Stimulated activated CD8-positive, alpha-beta memory T cell treated with anti-CD3 and anti-CD28 coated beads, Interleukin-12 subunit alpha, Interleukin-12 subunit beta, amount 100 ng/mL, for 4 hours (primary cell): ENCODE measurements at regions not wholly inside any gene's neighbourhood (a gene's known extent, or its start where the extent isn't known, plus 50 kb on each side); places are given as distances from the start of the nearest gene placed in this dataset.
"Not testable (repeated sequence)": the region's sequence is repeated elsewhere in the genome, so short reads cannot be mapped to it uniquely, and the experiment has no call there.

Experiments used
- DNase-seq: peaks from one replicate; pipeline ENCODE4 v3.0.0-alpha.2; 2020; ENCODE audit warnings: low read depth

DNA sequence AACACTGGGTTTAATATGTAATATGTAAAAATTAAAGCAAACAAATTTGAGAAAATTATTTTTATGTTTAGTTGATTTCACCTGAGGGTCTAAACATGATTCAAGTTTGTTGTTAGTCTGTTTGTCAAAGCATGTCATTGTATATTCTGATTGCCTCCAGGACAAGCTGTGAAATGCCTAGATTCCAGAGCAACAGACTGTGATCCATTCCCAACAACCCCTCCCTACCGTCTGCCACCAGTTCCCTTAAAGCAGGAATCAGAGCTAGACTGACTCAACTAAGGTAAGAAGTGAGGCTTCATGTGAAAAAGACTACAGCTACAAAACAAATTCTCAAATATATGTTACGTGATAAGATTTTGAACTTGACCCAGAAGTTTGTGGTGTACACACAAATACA, 304.2 kb downstream of the RAB38 start:
- no peak for DNase-seq

DNA sequence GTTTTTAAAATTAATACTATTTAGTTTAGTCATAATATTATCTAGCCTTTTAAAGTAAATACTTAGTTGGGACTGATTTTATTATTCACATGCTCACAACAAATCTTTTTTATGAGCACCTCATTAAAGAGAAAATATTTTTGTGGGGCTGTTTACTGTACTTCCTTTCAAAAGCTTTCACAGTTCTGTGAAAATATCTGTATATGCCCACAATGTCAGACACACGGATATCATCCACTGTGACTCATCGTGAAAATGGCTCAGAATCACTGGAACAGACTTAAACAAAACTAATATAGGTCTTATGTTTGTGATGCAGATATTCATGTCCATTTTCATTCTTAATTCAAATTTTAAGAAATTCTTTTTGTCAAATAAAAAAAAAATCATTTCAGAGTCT, 305.2 kb downstream of the RAB38 start:
- no peak for DNase-seq

DNA sequence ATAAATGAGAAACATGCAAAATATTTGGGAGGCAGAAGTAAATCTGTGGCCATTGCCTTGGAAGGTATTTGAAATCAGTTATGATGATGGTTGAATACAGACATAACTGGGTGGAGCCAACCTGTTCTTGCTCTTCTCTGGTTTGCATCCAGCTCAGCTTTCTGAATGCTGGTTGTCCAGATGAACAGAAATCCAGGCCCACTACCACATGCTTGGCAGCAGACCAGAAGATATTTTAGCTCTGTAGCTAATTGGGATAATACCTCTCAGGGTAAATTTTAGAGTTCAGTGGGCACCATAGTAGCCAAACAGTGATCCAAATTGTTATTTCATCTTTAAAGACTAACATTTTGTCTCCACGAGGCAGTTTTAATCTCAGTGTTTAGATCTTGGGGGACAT, 308.3 kb downstream of the RAB38 start:
- no peak for DNase-seq

DNA sequence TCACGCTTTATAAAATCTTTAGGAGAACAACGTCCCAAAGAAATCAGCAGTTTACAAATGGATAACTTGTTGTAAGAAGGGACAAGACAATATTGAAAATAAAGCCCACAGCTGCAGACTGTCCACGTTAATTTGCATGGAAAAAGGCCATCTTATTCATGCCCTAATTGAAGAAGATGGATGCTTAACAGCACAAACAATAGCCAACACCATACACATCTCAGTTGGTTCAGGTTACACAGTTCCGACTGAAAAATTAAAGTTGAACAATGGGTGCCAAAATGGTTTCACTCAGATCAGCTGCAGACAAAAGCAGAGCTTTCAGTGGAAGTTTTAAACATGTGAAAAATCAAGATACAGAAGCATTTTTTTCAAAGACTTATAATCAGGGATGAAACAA, 314.2 kb downstream of the RAB38 start:
- no peak for DNase-seq

DNA sequence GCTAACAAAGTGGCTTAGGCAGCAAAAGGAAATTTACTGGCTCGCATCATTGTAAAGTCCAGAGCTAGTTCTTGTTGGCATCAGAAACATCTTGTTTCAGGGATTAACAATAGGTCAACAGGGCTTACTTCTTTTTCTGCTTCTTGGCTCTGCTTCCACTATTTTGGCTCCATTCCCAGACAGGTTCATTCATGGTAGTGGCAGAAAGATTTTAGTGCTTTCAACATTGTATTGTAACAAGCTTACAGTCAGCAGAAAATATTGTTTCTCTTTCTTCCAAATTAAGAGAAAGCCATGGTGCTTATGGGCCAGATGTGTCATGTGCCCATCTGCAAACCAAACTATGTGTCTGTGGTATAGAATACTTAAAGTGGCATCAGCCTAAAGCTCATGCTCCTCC, 315.6 kb downstream of the RAB38 start:
- no peak for DNase-seq

DNA sequence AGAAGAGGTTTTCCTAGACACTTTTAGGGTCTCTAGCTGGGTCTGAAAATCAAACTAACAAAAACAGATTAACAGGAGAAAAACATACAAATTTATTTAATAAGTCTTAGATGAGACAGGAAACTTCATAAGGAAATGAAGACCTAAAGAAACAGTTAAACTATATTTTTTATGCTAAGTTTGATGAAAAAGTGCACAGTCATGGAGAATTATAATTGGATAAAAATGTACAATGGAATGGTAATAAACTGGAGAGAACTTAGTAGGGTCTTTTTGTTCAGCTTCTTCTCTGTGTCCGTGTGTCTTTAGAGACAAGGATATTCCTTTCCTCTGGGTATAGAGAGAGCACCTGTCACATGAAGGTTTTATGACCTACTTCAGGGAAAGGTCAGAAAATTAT, 323.4 kb downstream of the RAB38 start:
- DNase-seq, result no peak

DNA sequence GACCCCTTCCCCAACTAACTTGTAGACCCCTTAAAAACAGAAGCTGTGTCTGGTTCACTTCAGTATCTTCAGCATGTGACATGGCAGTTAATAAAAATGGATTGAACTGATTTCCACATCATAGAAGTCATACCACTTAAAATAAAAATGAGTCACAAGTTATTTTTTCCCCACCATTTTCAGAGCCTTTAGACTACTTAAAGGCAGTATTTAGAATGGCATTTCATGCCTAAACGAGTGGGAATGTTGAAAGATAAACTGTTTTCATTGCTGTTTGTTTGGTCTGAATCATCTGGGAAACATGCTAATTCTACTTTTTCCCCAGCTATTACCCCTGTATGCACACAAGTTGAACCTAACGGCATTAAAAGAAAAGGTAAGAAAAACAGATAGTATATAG, 324.0 kb downstream of the RAB38 start:
- no peak for DNase-seq

DNA sequence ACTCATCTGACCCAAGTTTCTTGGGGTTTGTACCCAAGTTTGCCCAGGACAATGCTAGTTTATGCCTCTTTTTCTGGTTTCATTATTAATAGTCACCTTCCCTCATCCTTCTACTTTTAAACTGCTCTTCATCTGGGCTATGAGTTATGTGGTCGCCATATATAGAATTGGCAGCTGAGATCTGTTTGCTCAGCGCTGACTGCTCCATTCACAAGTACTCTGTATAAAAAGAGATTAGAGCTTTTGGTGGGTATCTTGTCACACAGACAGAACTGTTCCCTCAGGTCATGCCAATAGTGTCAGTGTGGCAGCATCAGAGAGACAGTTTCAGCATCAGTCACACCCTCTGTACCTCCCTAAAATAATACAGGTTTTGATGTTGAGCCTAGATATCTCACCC, 326.0 kb downstream of the RAB38 start:
- DNase-seq, result no peak

DNA sequence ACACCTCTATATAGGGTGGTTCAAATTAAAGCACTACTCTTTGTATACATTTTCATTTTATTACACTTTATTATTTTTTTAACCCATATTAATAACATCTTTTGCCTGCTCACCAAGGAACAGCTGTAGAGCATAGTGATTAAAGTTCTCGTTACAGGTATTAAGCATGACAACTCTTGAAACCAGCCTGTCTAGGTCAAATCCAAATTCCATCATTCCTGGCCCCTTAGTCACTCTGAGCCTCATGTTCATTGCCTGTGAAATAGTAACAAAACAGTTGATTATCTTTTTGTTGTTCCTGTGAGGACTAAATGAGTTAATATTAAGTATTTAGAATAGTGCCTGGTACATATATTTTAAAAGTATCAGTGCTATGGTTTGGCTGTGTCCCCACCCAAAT, 334.5 kb downstream of the RAB38 start:
- no peak for DNase-seq

DNA sequence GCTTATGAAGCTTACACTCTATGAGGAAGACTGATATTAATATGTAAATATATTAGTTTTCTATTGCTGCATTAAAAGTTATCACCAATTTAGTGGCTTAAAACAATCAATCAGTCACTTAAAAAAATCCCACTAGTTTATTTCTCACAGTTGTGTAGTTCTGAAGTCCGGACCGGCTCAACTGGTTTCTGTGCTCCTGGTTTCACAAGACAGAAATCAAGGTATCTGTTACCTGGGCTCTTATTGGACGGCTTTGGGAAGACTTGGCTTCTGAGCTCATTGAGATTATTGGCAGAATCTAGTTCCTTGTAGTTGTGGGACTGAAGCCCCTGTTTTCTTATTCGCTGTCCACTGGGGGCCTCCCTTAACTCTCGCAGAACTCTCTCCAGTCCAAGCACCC, 343.0 kb downstream of the RAB38 start:
- DNase-seq, result no peak

DNA sequence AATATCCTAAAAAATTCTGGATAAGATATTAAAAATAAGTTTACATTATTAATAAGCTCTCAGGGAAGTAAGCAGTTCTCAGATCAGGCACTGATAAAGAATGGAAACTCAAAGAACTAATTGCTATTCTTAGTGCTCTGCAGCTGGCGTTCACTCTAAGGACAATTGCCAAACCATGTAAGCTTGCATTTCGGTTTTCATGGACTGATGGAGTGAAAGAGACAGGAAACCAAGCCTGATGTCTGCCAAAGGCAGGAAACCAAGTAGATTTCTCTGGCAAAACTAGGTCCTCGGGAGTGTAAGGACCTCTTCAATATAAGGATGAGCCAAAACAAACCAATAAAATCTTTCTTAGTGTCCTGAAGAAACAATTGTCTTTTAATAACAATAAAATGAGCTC, 355.2 kb downstream of the RAB38 start:
- DNase-seq, result no peak

DNA sequence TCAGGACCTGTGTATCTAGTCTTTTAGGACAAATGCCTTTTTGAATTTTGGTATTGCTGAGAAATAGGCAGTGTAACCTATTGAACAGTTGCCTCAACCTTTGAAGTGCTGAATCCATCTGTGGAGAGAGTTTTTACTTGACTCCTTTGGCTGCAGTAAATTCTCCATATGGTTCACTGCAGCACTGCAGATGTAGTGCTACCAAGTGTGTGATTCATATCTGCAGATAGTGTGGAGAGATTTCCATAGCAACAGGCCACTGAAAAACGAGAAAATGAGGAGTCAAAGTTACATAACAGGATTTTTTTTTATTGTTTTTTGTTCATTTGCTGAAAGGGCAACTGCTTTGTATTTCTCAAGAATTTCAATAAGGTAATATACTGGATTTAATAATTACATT, 356.1 kb downstream of the RAB38 start:
- DNase-seq, result no peak

DNA sequence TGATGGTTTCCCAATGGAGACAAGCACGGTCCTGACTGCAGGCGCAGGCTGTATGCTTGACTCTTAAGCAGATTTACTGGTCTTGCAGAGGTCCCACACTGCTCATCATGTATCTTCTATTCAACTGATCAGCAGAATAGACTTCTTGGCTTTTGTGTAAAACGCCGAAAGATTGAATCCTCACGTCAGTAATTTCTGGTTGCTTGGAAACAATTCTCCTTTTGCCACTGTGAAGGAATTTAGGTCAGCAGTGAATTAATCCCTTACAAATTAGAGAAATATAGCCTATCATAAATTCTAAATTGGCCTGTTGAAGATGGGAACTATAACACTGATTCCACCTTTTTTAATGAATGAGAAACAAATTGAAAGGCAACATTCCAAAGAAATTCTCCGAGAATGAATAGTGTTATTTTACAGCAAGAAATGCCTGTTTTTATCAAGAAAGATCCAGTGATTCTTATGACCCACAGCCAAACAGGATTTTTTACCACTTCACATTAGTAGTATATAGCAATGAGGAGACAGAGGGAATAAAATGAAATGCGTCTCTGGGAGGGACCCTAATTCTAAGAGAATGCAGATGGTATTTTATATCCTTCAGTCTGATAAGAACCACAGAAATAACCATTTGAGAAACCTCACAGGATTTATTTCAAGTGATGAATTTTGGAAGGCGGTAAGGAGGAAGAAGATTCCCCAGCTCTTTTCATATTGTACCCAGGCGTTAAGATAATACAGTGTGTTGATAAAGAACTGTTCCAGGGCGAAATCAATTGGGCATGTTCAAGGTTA, 362.5 kb downstream of the RAB38 start:
- no peak for DNase-seq

DNA sequence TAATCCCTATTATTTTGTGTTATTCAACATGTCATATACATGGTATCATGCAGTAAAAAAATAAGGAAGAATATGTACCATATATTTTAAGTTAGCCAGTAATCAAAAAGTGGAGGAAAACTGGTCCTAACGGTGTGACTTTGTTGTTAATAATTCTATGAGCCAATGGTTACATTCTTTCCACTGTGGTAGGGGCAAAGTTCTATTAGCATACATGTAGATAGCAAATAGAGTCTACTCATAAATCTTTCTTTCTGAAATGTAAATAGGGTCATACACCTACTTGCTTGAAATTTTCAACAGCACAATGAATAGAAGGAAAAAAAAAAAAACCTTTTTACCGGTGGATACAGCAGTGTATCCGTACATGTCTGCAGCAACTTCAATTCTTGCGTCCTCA, 364.8 kb downstream of the RAB38 start:
- no peak for DNase-seq

DNA sequence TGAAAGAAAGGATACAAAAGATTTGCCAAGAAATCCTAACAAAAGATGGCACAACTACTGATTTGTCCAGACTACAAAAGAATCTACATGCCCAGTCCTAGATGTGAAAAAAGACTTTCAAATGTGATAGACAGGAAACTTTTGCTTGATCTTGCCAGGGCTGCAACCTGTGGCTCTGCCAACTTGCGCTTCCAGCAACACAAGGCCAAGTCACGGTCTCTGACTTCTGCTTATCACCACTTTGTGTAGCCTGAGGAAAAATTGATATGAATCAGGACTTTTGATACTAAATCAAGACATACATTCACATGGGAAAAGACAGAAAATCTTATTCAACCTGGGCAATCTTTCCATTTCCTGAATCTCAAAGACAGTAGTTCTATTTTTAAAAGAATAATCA, 366.0 kb downstream of the RAB38 start:
- DNase-seq, result no peak

DNA sequence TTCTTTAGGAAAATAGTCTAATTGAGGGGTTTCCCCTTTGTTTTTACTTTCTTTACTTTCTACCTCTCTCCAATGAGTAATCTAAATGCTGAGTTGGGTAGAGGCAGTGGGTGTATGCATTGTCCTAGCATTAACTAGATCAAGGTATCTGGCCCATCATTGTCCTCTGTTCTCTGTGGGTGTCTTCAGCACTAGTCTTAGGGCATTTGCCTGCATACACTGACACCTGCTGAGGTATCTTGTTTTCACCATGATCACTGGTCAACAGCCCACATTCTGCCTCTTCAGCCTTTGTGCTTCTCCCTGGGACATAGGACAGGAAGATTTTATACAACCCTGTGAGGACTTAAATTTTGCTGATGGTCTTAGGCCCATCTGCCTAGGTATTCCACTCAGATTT, 371.1 kb downstream of the RAB38 start:
- DNase-seq, result no peak

DNA sequence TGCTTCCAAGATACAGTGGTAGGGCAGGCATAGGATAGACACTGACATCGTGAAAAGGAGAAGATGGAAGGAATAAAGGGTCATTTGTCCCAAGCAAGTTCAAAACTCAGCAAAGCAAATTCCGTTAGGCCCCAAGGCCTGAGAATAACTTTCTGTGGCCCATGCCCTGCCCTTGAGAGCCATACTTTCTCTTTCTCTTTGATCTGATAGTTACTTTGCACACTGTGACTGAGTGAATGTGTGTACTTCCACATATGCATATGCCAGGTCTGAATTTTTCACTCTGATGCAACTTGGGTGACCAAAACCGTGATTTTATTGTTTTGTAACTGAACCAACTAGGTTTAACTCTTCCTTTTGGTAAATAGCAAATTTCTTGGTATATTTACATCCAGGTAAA, 371.5 kb downstream of the RAB38 start:
- DNase-seq, result no peak

DNA sequence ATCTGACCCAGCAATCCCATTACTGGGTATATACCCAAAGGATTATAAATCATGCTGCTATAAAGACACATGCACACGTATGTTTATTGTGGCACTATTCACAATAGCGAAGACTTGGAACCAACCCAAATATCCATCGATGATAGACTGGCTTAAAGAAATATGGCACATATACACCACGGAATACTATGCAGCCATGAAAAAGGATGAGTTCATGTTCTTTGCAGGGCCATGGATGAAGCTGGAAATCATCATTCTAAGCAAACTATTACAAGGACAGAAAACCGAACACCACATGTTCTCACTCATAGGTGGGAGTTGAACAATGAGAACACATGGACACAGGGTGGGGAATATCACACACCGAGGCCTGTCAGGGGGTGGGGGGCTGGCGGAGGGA, 390.4 kb downstream of the RAB38 start:
- not testable (repeated sequence) for DNase-seq

DNA sequence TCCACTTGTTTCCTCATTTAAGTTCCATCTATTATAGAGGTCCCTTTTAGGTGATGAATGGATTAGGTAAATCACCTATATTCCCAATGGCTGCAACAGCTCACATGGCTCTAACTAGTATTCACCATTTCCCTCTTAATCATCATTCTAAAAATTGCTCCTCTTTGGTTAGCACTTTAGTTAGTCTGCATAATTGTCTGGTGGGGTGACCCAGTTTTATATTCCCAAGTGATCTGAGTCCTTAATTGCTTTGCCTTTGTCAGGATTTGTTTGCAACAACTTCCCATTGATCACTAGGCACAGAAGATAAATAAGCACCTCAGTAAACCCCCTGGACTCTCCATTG, 395.2 kb downstream of the RAB38 start:
- DNase-seq, result no peak

DNA sequence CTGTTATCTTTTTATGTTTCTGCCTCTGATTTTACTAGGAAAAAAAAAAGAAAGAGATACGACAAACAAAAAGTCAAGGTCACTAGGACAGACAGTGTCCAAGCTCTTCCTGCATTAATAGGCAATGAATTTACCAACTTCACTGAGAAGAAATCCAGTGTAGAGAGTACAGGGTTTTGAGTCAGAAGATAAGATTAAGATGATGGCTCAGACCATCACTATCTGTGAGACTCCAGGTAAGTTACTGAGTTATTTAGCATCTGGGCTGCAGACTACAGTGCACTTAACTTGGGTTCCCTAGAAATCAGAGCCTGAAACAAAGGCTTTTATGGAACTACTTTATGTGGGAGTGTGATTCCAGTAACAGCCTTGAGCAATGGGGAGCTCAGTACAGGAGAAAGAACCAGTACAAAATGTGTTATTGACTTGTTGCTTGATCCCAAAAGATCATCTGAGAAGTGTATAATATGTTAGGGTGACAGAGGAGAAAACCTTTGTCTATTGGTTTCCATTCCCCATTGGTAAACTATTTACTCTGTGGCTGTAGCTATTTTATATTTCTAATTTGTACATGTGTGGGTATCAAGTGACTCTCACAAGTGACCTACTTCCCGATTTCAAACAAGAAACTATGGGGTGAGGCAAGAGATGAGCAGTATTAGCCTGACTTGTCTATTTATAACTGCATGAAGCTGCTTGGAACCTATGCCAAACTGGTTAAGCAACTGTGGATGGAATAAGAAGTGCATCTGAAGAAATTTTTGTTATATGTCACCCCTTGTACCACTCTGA, 395.8 kb downstream of the RAB38 start:
- no peak for DNase-seq

DNA sequence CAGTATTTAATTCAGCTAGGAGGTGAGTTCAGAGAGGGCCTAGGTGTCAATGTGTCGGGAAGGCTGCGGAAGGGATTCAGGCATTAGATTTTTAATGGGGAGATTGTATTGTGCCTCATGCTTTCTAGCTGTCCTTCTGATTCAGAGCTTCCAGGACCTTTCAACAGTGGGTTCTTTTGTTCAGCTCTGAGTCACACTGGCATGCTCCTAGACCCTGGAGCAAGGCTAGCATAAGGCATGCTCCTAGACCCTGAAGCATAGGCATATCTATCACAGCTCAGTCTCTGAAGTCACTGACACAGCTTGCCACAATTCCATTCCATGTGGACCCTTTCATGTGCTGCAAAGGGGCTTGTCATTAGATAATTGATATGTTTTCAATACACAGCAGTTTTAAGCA, 396.9 kb downstream of the RAB38 start:
- no peak for DNase-seq

DNA sequence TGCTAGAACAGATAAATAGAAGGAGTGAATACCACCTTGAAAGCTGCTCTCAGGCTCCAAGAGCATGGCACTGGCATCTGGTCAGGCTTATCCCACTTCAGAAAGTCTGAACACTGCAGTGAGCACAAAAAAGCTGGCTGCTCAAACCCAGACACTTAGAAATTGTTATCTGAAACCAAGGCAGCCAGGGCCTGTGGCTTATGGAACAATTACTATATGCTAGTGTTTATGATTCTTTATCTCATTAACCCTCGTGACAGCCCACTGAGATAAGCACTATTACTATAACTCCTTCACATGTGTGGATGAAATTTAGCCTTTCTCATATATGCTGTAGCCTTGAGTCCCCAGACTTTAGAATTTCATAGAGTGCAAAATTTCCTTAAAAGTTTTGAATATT, 400.2 kb downstream of the RAB38 start:
- no peak for DNase-seq

DNA sequence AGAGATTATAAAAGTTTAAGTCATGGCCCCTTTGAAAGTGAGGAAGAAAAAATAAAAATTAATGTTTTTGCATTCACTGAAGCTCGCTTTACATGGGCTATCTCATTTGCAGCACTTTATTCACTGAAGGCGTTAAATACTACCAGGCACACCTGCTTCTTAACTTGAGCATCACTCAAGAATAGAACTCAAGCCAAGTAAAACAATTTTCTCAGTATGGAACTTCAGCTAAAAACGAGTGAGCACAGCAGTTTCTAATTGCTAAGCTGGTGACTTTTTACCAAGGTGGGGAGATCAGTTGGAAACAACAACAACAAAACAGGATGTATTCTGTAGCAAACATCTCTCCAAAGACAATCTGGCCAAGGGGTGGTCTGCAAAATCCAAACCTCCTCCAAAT, 405.6 kb downstream of the RAB38 start:
- no peak for DNase-seq

DNA sequence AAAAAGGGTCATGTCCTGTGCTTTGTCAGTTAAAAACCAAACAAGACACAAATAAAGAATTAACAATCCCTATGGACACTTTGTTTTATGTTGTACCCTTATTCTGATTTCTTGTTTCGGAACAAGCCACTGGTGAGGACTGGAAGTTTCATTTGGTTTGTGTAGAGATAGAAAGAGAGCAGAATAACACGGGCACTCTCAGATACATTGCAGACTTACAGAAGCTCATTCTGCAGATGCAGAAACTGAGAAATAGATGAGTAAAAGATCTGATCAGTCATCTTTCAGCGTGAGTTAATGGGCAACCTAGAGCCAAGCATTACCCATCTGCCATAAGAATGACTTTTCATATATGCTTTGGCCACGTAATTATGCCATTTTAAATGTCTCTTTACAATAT, 407.6 kb downstream of the RAB38 start:
- no peak for DNase-seq
